HCT116 (cell line): ENCODE measurements at regions not wholly inside any gene's neighbourhood (a gene's known extent, or its start where the extent isn't known, plus 50 kb on each side); places are given as distances from the start of the nearest gene placed in this dataset.

Source experiments
- CBX3 ChIP-seq: IDR thresholded peaks from 2 replicates; pipeline ENCODE4 v1.6.1; 2012; ENCODE audit warnings: low read depth
- CTCF ChIP-seq, 3 experiments: fragments of 200-600 bp in 1 of 3; sonication (generic) in 1 of 3; IDR thresholded peaks in 2 of 3; conservative IDR thresholded peaks in 1 of 3; 2 replicates each; pipeline ENCODE4 v1.5.1; 2012 to 2017; ENCODE audit warnings: low read depth in 2 of 3, low read length in 2 of 3, antibody characterized with exemption in 1 of 3, borderline replicate concordance in 1 of 3, control low read depth in 1 of 3, mild to moderate bottlenecking in 1 of 3, mixed read lengths in 1 of 3, mixed run types in 1 of 3, moderate library complexity in 1 of 3; ENCODE audit not compliant: insufficient read depth in 1 of 3
- EGR1 ChIP-seq: IDR thresholded peaks from 2 replicates; pipeline ENCODE4 v1.6.1; 2012; ENCODE audit warnings: low read depth
- EZH2 ChIP-seq: fragments of 200-600 bp; sonication (generic); IDR thresholded peaks from 2 replicates; pipeline ENCODE4 v1.6.1; 2017; ENCODE audit warnings: antibody characterized with exemption, mixed run types
- JUND ChIP-seq: IDR thresholded peaks from 2 replicates; pipeline ENCODE4 v1.6.1; 2012
- MAX ChIP-seq: IDR thresholded peaks from 2 replicates; pipeline ENCODE4 v1.6.1; 2012
- POLR2A ChIP-seq: IDR thresholded peaks from 2 replicates; pipeline ENCODE4 v1.7.0; 2011; ENCODE audit warnings: borderline replicate concordance; ENCODE audit not compliant: insufficient read depth, insufficient read length; ENCODE audit errors: extremely low read depth
- POLR2AphosphoS5 ChIP-seq: IDR thresholded peaks from 2 replicates; pipeline ENCODE4 v1.6.1; 2011; ENCODE audit warnings: mild to moderate bottlenecking, low read depth, low read length, moderate library complexity
- RAD21 ChIP-seq: IDR thresholded peaks from 2 replicates; pipeline ENCODE4 v1.6.1; 2012; ENCODE audit warnings: low read depth, mild to moderate bottlenecking
- REST ChIP-seq: IDR thresholded peaks from 2 replicates; pipeline ENCODE4 v1.6.1; 2012; ENCODE audit warnings: low read depth
- SIN3A ChIP-seq: IDR thresholded peaks from 2 replicates; pipeline ENCODE4 v1.6.1; 2012; ENCODE audit warnings: low read depth
- ZFX ChIP-seq: fragments of 450-650 bp; IDR thresholded peaks from 2 replicates; pipeline ENCODE4 v1.6.1; 2017
- ZNF274 ChIP-seq: fragments of 200-500 bp; sonication (Bioruptor generic); IDR thresholded peaks from 2 replicates; pipeline ENCODE4 v1.6.1; 2014; ENCODE audit warnings: mild to moderate bottlenecking, low read depth, low read length, inconsistent platforms

GRCh38 chr17:27069842-27070508, 223.9 kb upstream of the WSB1 start:
- TF ChIP-seq EZH2 (no peak), CTCF (IDR thresholded peaks at IDR 0.05 in 2 of 3, conservative IDR thresholded peaks at IDR 0.05 in 1 of 3; ENCODE audit: borderline replicate concordance in 1 of 3, insufficient read depth in 1 of 3, low read depth in 2 of 3, low read length in 2 of 3) (no peak), SIN3A (no peak), REST (no peak), JUND (no peak), EGR1 (no peak), POLR2A (no peak), RAD21 (no peak), CBX3 (no peak), ZNF274 (no peak), MAX (no peak), ZFX (no peak), POLR2AphosphoS5 (no peak)
